ENCODE measurements at regions not wholly inside any gene's neighbourhood (a gene's known extent, or its start where the extent isn't known, plus 50 kb on each side); places are given as distances from the start of the nearest gene placed in this dataset.
"Not testable (repeated sequence)": the region's sequence is repeated elsewhere in the genome, so short reads cannot be mapped to it uniquely, and the experiment has no call there.

GRCh38 chr5:66425842-66426241, 170.4 kb upstream of the MAST4 start:
- DNase-seq = no peak

- DNase-seq = no peak
Observed at GRCh38 chr5:66426259-66427138, 169.7 kb upstream of the MAST4 start.

GRCh38 chr5:66427139-66427442, 169.1 kb upstream of the MAST4 start:
- DNase-seq = no peak

GRCh38 chr5:66436721-66437120, 159.5 kb upstream of the MAST4 start:
- no peak for DNase-seq

- DNase-seq = no peak
Observed at GRCh38 chr5:66438087-66438486, 158.1 kb upstream of the MAST4 start.

- no peak for DNase-seq
Observed at GRCh38 chr5:66438696-66439095, 157.5 kb upstream of the MAST4 start.

- DNase-seq = no peak
Observed at GRCh38 chr5:66440202-66440680, 156.0 kb upstream of the MAST4 start.

- no peak for DNase-seq
Observed at GRCh38 chr5:66441351-66441750, 154.8 kb upstream of the MAST4 start.

- no peak for DNase-seq
Observed at GRCh38 chr5:66442951-66443445, 153.2 kb upstream of the MAST4 start.

GRCh38 chr5:66443462-66444130, 152.6 kb upstream of the MAST4 start:
- DNase-seq = no peak

- not testable (repeated sequence) for DNase-seq
Observed at GRCh38 chr5:66448070-66448469, 148.1 kb upstream of the MAST4 start.

GRCh38 chr5:66450237-66450636, 146.0 kb upstream of the MAST4 start:
- DNase-seq = no peak

GRCh38 chr5:66450988-66451387, 145.2 kb upstream of the MAST4 start:
- DNase-seq = no peak

- DNase-seq = no peak
Observed at GRCh38 chr5:66452109-66452508, 144.1 kb upstream of the MAST4 start.

- DNase-seq = no peak
Observed at GRCh38 chr5:66454186-66455078, 141.8 kb upstream of the MAST4 start.

- DNase-seq = no peak
Observed at GRCh38 chr5:66459728-66460127, 136.5 kb upstream of the MAST4 start.

GRCh38 chr5:66467564-66467963, 128.6 kb upstream of the MAST4 start:
- DNase-seq = no peak

- DNase-seq = no peak
Observed at GRCh38 chr5:66469684-66470083, 126.5 kb upstream of the MAST4 start.

GRCh38 chr5:66472010-66472409, 124.2 kb upstream of the MAST4 start:
- no peak for DNase-seq

- DNase-seq = no peak
Observed at GRCh38 chr5:66475731-66476130, 120.5 kb upstream of the MAST4 start.

GRCh38 chr5:66477596-66477995, 118.6 kb upstream of the MAST4 start:
- no peak for DNase-seq

GRCh38 chr5:66494437-66494836, 101.8 kb upstream of the MAST4 start:
- no peak for DNase-seq

- no peak for DNase-seq
Observed at GRCh38 chr5:66498791-66499207, 97.4 kb upstream of the MAST4 start.

Measured in CD4-positive, alpha-beta T cell treated with Interleukin-6 for 4 hours (primary cell).